Astrocyte (in vitro differentiated cells and primary cell): ENCODE measurements at regions not wholly inside any gene's neighbourhood (a gene's known extent, or its start where the extent isn't known, plus 50 kb on each side); places are given as distances from the start of the nearest gene placed in this dataset.

Experiments
- EZH2 ChIP-seq: IDR thresholded peaks from 2 replicates; pipeline ENCODE4 v1.6.1; 2012; ENCODE audit warnings: mild to moderate bottlenecking, low read length, inconsistent platforms; ENCODE audit not compliant: insufficient read depth
- TF ChIP-seq, protein P1 (sequence below): IDR thresholded peaks from 2 replicates; pipeline ENCODE4 v1.5.1; 2011; ENCODE audit warnings: low read depth, mild to moderate bottlenecking, inconsistent platforms, low read length, moderate library complexity; ENCODE audit not compliant: insufficient read depth

- TF ChIP-seq, protein P1, sequence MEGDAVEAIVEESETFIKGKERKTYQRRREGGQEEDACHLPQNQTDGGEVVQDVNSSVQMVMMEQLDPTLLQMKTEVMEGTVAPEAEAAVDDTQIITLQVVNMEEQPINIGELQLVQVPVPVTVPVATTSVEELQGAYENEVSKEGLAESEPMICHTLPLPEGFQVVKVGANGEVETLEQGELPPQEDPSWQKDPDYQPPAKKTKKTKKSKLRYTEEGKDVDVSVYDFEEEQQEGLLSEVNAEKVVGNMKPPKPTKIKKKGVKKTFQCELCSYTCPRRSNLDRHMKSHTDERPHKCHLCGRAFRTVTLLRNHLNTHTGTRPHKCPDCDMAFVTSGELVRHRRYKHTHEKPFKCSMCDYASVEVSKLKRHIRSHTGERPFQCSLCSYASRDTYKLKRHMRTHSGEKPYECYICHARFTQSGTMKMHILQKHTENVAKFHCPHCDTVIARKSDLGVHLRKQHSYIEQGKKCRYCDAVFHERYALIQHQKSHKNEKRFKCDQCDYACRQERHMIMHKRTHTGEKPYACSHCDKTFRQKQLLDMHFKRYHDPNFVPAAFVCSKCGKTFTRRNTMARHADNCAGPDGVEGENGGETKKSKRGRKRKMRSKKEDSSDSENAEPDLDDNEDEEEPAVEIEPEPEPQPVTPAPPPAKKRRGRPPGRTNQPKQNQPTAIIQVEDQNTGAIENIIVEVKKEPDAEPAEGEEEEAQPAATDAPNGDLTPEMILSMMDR, result no peak
- TF ChIP-seq EZH2, result no peak
Observed at GRCh38 chr2:129331638-129332037, 647.8 kb upstream of the RAB6C start.
